GM21737 (cell line): ENCODE measurements at regions not wholly inside any gene's neighbourhood (a gene's known extent, or its start where the extent isn't known, plus 50 kb on each side); places are given as distances from the start of the nearest gene placed in this dataset.
"Not testable (repeated sequence)": the region's sequence is repeated elsewhere in the genome, so short reads cannot be mapped to it uniquely, and the experiment has no call there.

ENCODE experiments used
- ATAC-seq: cut with Tn5 transposase; IDR thresholded peaks from one replicate; pipeline ENCODE4 v1.9.1; 2021; ENCODE audit warnings: mild to moderate bottlenecking, moderate library complexity; ENCODE audit not compliant: unreplicated experiment

DNA sequence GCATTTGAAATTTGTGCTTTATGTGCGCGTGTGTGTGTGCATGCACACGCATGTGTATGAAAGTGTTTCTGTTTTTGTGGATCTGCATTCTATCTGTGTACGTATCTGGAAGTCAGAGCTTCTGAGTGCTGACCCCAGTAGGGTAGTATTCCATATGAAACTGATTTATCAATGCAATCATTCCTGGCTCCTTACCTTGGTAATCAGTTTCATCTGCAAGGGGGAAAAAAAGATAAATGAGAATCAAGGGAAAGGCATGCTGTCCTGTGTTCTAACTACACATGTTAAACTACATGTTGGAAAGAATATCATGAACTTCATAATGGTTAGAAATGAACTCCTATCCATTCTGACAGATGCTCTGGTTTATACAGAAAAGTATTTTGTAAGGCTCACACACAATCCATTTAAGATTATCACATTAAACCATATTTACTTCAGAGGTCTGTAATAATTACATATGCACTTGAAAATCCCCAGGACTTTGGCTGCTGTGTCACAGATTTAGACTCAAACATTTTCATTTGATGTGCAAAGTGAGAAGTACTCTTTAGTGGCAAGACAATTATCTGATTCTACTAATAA, 276.1 kb upstream of the LMO3 start:
- ATAC-seq: no peak

DNA sequence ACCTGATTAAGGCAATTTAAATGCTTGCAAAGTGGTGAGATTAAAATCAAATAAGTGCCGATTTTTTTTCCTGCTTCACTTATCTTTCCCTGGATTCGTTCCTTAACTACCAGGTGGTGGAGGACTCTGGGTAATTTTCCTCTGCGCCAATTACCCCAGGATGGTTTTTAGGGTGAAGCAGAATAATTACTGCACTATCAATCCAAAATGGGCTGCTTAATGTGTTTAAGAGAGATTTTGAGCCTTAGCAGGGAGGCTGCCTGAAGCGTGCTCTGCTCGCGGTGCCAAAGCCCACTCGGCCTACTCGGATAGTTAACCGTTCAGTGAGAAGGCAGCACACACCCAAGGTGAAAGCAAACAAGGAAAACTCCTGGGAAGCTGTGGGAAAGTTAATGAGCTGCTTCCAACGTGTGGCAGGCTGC, 274.9 kb upstream of the LMO3 start:
- ATAC-seq: no peak

GRCh38 chr12:16870845-16871244, 264.9 kb upstream of the LMO3 start:
- no peak for ATAC-seq

GRCh38 chr12:16863742-16864141, 257.8 kb upstream of the LMO3 start:
- no peak for ATAC-seq

GRCh38 chr12:16857456-16857923, 251.5 kb upstream of the LMO3 start:
- ATAC-seq: peak; percentile 90

DNA sequence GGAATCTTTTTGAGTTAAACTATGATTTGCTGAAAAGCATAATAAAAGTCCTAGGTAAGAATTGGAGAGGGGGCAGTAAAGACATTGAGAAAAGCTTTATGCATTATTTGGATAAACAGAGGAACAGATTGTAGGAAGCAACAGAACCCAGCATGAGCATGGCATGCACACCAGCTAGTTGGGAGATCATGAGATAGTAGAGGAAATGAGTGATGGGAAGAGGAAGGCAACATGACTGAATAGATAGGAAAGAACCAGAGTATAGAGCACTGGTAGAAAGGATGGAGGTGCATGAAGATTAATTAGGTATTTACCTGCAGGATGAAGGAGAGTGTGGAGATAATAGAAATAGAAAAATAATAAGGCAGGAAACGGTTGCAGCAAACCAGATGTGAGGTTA, 248.5 kb upstream of the LMO3 start:
- ATAC-seq: no peak

DNA sequence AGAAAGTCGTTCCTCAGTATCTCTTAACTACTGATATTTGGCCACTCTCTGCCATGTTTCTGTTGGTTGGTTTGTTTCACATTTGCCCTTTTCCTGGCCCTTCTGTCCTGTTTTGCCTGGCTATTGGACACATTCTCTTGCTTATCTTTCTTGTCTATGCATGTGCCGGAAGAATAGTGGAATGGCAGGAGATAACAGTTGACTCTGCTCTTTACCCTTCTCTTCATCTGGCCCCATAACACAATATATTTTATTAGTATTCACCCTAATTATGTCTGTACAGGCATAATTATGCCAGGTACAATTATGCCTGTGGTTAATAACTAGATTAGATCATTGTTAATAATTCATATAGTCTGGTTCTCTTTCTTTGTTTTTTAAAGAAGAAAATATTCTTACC, 243.5 kb upstream of the LMO3 start:
- ATAC-seq: no peak

DNA sequence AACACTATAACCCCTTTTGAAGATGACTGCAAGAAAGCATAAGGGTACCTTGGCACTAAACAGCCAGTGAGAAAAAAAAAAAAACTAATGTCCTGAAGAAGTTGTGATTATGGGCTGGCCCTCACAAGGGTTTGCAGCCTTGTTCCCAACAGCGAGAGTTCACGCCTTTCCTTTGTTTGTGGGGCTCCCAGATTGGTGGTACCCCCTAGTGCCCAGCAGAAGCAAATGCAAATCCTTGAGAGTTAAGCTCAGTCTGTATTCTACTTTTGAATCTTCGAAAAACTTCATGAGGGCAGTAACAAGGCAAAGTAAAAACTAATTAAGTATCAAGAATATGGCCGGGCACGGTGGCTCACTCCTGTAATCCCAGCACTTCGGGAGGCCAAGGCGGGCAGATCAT, 238.9 kb upstream of the LMO3 start:
- no peak for ATAC-seq

GRCh38 chr12:16833376-16834015, 227.5 kb upstream of the LMO3 start:
- ATAC-seq: peak; percentile 71

- no peak for ATAC-seq
Measured at GRCh38 chr12:16828891-16829290, 222.9 kb upstream of the LMO3 start.

DNA sequence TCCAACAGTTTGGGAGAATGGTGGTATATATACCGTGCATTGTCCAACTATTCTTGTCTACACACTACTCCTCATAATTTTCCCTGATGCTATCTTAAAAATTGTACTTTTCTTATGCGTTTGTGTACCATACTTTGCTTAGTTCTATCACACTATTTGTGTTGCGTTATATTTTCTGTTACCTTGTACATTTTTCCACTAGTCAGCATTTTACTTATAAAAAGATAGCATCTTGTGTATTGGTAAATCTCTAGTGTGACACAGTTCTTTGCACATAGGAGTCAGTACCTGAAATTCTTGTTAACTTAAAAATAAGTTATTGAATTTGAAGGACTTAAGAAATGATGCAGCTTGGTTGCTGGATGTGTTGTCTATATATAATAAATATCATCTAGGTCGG, 201.8 kb upstream of the LMO3 start:
- no peak for ATAC-seq

DNA sequence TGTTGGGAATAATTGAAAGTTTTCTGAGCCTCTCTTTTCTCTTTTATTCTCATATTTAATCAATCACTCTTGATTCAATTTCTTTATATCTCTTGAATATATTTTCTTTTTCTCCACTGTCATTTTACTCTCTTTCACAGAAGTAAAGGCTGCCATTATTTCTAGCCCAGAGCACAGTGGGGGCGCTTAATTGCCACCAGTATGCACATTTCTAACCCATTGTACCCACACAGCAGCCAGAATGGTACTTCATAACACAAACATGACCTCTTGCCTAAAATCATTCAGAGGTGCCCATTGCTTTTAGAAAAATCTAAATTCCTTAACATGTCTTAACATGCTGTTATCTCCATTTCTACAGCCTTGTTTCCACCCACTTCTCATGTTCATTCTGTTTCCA, 190.2 kb upstream of the LMO3 start:
- ATAC-seq: no peak

GRCh38 chr12:16789204-16789790, 183.3 kb upstream of the LMO3 start:
- no peak for ATAC-seq

- no peak for ATAC-seq
Measured at GRCh38 chr12:16788506-16789203, 182.7 kb upstream of the LMO3 start.

DNA sequence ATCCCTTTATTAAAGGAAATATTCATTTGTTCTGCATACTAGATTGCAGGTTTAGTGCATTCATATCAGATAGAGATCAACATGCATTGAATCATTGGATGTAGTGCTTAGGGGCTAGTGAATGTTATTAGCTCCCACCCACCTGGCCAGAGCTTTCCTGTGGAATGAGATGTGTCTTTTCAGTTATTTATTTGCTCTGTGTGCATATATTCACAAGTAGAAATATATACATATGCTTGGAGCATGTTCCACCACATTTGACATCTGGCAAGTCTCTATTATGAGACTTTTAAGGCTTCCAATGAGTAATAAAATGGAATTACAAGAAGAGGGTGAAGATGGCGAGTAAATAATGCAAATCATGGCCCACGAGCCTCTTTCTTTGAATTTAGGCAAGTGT, 180.0 kb upstream of the LMO3 start:
- no peak for ATAC-seq

- ATAC-seq: no peak
Measured at GRCh38 chr12:16785524-16785923, 179.6 kb upstream of the LMO3 start.

DNA sequence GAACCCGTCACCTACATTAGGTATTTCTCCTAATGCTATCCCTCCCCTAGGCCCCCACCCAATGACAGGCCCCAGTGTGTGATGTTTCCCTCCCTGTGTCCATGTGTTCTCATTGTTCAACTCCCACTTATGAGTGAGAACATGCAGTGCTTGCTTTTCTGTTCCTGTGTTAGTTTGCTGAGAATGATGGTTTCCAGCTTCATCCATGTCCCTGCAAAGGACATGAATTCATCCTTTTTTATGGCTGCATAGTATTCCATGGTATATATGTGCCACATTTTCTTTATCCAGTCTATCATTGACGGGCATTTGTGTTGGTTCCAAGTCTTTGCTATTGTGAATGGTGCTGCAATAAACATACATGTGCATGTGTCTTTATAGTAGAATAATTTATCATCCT, 163.2 kb upstream of the LMO3 start:
- ATAC-seq: not testable (repeated sequence)

GRCh38 chr12:16766736-16767135, 160.8 kb upstream of the LMO3 start:
- no peak for ATAC-seq

DNA sequence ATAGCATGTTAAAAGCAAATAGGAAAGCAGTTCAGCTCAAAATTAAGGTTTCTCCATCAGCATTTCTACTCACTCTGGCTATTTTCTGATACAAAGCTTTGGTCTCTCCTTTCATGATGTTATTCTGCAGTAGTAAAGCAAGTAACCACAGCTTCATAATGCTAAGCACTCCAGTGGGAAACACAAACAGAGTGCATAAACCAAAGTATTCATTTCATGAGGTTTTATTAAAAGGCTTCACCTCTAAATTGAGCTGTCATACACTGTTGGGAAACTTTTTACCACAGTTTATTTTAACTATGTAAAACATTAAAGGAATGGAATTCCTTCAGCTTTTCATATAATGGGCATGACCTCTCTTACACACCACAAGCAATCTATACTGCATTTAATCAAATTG, 157.9 kb upstream of the LMO3 start:
- ATAC-seq: no peak

- no peak for ATAC-seq
Measured at GRCh38 chr12:16756833-16757555, 151.0 kb upstream of the LMO3 start.

GRCh38 chr12:16730772-16731171, 124.8 kb upstream of the LMO3 start:
- no peak for ATAC-seq
